H9 (cell line): ENCODE measurements at regions not wholly inside any gene's neighbourhood (a gene's known extent, or its start where the extent isn't known, plus 50 kb on each side); places are given as distances from the start of the nearest gene placed in this dataset.

Source experiments
- DNase-seq: peaks from one replicate; pipeline ENCODE4 v3.0.0-alpha.2; 2017
- H2AFZ ChIP-seq: one replicate; pipeline ENCODE4 v1.6.1; 2013; ENCODE audit warnings: mild to moderate bottlenecking, low read length, control low read depth, moderate library complexity
- H2AK5ac ChIP-seq: 2 replicates; pipeline ENCODE4 v1.6.1; 2013; ENCODE audit warnings: low read length, control low read depth, mixed read lengths; ENCODE audit not compliant: insufficient read length
- H2BK120ac ChIP-seq: one replicate; pipeline ENCODE4 v1.6.1; 2013; ENCODE audit warnings: low read depth, mild to moderate bottlenecking, low read length, control low read depth, inconsistent platforms; ENCODE audit not compliant: poor library complexity, severe bottlenecking
- H2BK12ac ChIP-seq: 2 replicates; pipeline ENCODE4 v1.6.1; 2013; ENCODE audit warnings: low read length, control low read depth, mixed read lengths, low read depth; ENCODE audit not compliant: insufficient read length
- H2BK15ac ChIP-seq: 2 replicates; pipeline ENCODE4 v1.6.1; 2013; ENCODE audit warnings: low read depth, low read length, control low read depth
- H2BK20ac ChIP-seq: one replicate; pipeline ENCODE4 v1.6.1; 2013; ENCODE audit warnings: low read depth, mild to moderate bottlenecking, low read length, control low read depth, inconsistent platforms; ENCODE audit not compliant: poor library complexity, severe bottlenecking
- H2BK5ac ChIP-seq: 2 replicates; pipeline ENCODE4 v1.6.1; 2013; ENCODE audit warnings: low read length, control low read depth, mixed read lengths; ENCODE audit not compliant: insufficient read length
- H3K14ac ChIP-seq: 2 replicates; pipeline ENCODE4 v1.6.1; 2013; ENCODE audit warnings: low read length, control low read depth; ENCODE audit not compliant: insufficient read depth
- H3K18ac ChIP-seq: 2 replicates; pipeline ENCODE4 v1.6.1; 2013; ENCODE audit warnings: low read depth, mild to moderate bottlenecking, mixed read lengths, low read length, control low read depth; ENCODE audit not compliant: insufficient read length
- H3K23ac ChIP-seq: 2 replicates; pipeline ENCODE4 v1.6.1; 2013; ENCODE audit warnings: low read length, control low read depth, mixed read lengths, low read depth; ENCODE audit not compliant: insufficient read length
- H3K23me2 ChIP-seq: 2 replicates; pipeline ENCODE4 v1.6.1; 2013; ENCODE audit warnings: low read depth, mild to moderate bottlenecking, mixed read lengths, low read length, control low read depth; ENCODE audit not compliant: insufficient read length, poor library complexity, severe bottlenecking
- H3K27ac ChIP-seq: 2 replicates; pipeline ENCODE4 v1.5.1; 2013; ENCODE audit warnings: low read length, control low read depth, mixed read lengths, low read depth; ENCODE audit not compliant: insufficient read length
- H3K27me3 ChIP-seq: 2 replicates; pipeline ENCODE4 v1.6.1; 2013; ENCODE audit warnings: low read length, control low read depth, inconsistent platforms; ENCODE audit not compliant: insufficient read depth
- H3K4ac ChIP-seq: 2 replicates; pipeline ENCODE4 v1.6.1; 2013; ENCODE audit warnings: low read depth, mild to moderate bottlenecking, control low read depth, inconsistent platforms, low read length, moderate library complexity
- H3K4me1 ChIP-seq: 2 replicates; pipeline ENCODE4 v1.6.1; 2013; ENCODE audit warnings: low read length, control low read depth, inconsistent platforms; ENCODE audit not compliant: insufficient read depth
- H3K4me2 ChIP-seq: 2 replicates; pipeline ENCODE4 v1.6.1; 2013; ENCODE audit warnings: low read length, control low read depth, mixed read lengths; ENCODE audit not compliant: insufficient read length, insufficient read depth
- H3K56ac ChIP-seq: 2 replicates; pipeline ENCODE4 v1.6.1; 2013; ENCODE audit warnings: low read depth, mild to moderate bottlenecking, mixed read lengths, low read length, control low read depth; ENCODE audit not compliant: insufficient read length
- H3K79me1 ChIP-seq: 2 replicates; pipeline ENCODE4 v1.6.1; 2013; ENCODE audit warnings: low read depth, mild to moderate bottlenecking, moderate library complexity, low read length, control low read depth, inconsistent platforms; ENCODE audit not compliant: insufficient read depth, poor library complexity, severe bottlenecking
- H3K79me2 ChIP-seq: 2 replicates; pipeline ENCODE4 v1.6.1; 2013; ENCODE audit warnings: low read length, control low read depth, inconsistent platforms; ENCODE audit not compliant: insufficient read depth
- H3K9ac ChIP-seq: 2 replicates; pipeline ENCODE4 v1.6.1; 2013; ENCODE audit warnings: low read length, control low read depth, mixed read lengths; ENCODE audit not compliant: insufficient read length; ENCODE audit errors: extremely low read depth
- H3K9me3 ChIP-seq: one replicate; pipeline ENCODE4 v1.6.1; 2013; ENCODE audit warnings: low read depth, low read length, inconsistent platforms; ENCODE audit not compliant: control insufficient read depth
- H3T11ph ChIP-seq: one replicate; pipeline ENCODE4 v1.6.1; 2013; ENCODE audit warnings: mild to moderate bottlenecking, low read length, control low read depth, inconsistent platforms
- H4K20me1 ChIP-seq: one replicate; pipeline ENCODE4 v1.6.1; 2013; ENCODE audit not compliant: control insufficient read depth, insufficient read length, insufficient read depth
- H4K5ac ChIP-seq: 2 replicates; pipeline ENCODE4 v1.6.1; 2013; ENCODE audit warnings: low read depth, mild to moderate bottlenecking, mixed read lengths, low read length, control low read depth; ENCODE audit not compliant: insufficient read length
- H4K8ac ChIP-seq: replicated peaks from 2 replicates; pipeline ENCODE4 v1.6.1; 2013; ENCODE audit warnings: low read length, control low read depth, mixed read lengths, low read depth; ENCODE audit not compliant: insufficient read length
- H4K91ac ChIP-seq: 2 replicates; pipeline ENCODE4 v1.6.1; 2013; ENCODE audit warnings: low read depth, mild to moderate bottlenecking, moderate library complexity, mixed read lengths, low read length, control low read depth; ENCODE audit not compliant: insufficient read length
- H3K27ac Mint-ChIP-seq, 3 experiments: 2 replicates in 2 of 3; 3 replicates in 1 of 3; pipeline ENCODE4 v1.8.0; 2020 to 2021; ENCODE audit warnings: mixed read lengths in 3 of 3, mild to moderate bottlenecking in 1 of 3, moderate library complexity in 1 of 3
- H3K27me3 Mint-ChIP-seq: 2 replicates; pipeline ENCODE4 v1.8.0; 2021; ENCODE audit warnings: low read depth, mild to moderate bottlenecking, moderate library complexity, mixed read lengths
- H3K36me3 Mint-ChIP-seq, 3 experiments: 2 replicates in 2 of 3; 3 replicates in 1 of 3; pipeline ENCODE4 v1.8.0; 2020 to 2021; ENCODE audit warnings: low read depth in 3 of 3, mixed read lengths in 3 of 3; ENCODE audit not compliant: insufficient read depth in 1 of 3
- H3K4me1 Mint-ChIP-seq, 2 experiments: 2 replicates each; pipeline ENCODE4 v1.8.0; 2020; ENCODE audit warnings: mixed read lengths in 2 of 2
- H3K4me3 Mint-ChIP-seq, 2 experiments: 2 replicates in 1 of 2; 3 replicates in 1 of 2; pipeline ENCODE4 v1.8.0; 2020 to 2021; ENCODE audit warnings: mild to moderate bottlenecking in 2 of 2, mixed read lengths in 2 of 2, moderate library complexity in 1 of 2
- H3K9me3 Mint-ChIP-seq, 2 experiments: 2 replicates in 1 of 2; 3 replicates in 1 of 2; pipeline ENCODE4 v1.8.0; 2020; ENCODE audit warnings: mild to moderate bottlenecking in 2 of 2, mixed read lengths in 2 of 2, moderate library complexity in 1 of 2
- CTCF ChIP-seq: fragments of 200-600 bp; sonication (generic); conservative IDR thresholded peaks from 3 replicates; pipeline ENCODE4 v1.8.0; 2021; ENCODE audit warnings: antibody characterized with exemption, mild to moderate bottlenecking
- WGBS: extraction: QIAGEN DNeasy Blood & Tissue Kit; methylation state at CpG from one replicate; pipeline ENCODE4 v1.1.7; 2013; ENCODE audit warnings: missing lambda C conversion rate, low lambda C conversion rate, mixed read lengths; ENCODE audit not compliant: insufficient read length; ENCODE audit errors: extremely low coverage; 5-methylcytosine and 5-hydroxymethylcytosine counted together

GRCh38 chr21:28704746-28705145, 287.9 kb downstream of the LTN1 start:
- Histone ChIP-seq H3K4me1 (no peaks in the 10 kb centered on the region), H2BK15ac (no peak overlapping the region), H4K20me1 (no peaks in the 10 kb centered on the region), H3K9ac (no peak overlapping the region), H4K8ac (no peak overlapping the region), H4K5ac (no peak overlapping the region), H2BK5ac (no peak overlapping the region), H3K23me2 (peaks cover 2% of the 10 kb centered on the region), H3K4me2 (no peak overlapping the region), H2BK12ac (no peak overlapping the region), H3K56ac (no peak overlapping the region), H3T11ph (no peak overlapping the region), H3K14ac (no peak overlapping the region), H2BK120ac (no peak overlapping the region), H2BK20ac (no peak overlapping the region), H3K9me3 (no peaks in the 10 kb centered on the region), H3K23ac (no peak overlapping the region), H2AFZ (no peak overlapping the region), H4K91ac (no peak overlapping the region), H3K79me1 (no peaks in the 10 kb centered on the region), H3K18ac (no peak overlapping the region), H2AK5ac (no peak overlapping the region), H3K79me2 (no peaks in the 10 kb centered on the region), H3K27ac (no peak overlapping the region), H3K27me3 (no peaks in the 10 kb centered on the region), H3K4ac (no peak overlapping the region)
- TF ChIP-seq CTCF, result no peak
- H3K4me1 Mint-ChIP-seq, result no peaks in the 10 kb centered on the region
- no peak for DNase-seq
- H3K27me3 Mint-ChIP-seq, result no peaks in the 10 kb centered on the region
- H3K4me3 Mint-ChIP-seq, result no peak overlapping the region
- peaks cover 0 to 9% (median 2%) of the 10 kb centered on the region in 3 experiments; a peak in 6 of 7 replicates for H3K36me3 Mint-ChIP-seq
- no peak overlapping the region for H3K27ac Mint-ChIP-seq
- H3K9me3 Mint-ChIP-seq, result peaks cover 11 to 14% of the 10 kb centered on the region in 2 experiments
- WGBS, result no CpG with 5 or more reads among the region's 5 CpGs
